ENCODE measurements at regions not wholly inside any gene's neighbourhood (a gene's known extent, or its start where the extent isn't known, plus 50 kb on each side); places are given as distances from the start of the nearest gene placed in this dataset.

DNA sequence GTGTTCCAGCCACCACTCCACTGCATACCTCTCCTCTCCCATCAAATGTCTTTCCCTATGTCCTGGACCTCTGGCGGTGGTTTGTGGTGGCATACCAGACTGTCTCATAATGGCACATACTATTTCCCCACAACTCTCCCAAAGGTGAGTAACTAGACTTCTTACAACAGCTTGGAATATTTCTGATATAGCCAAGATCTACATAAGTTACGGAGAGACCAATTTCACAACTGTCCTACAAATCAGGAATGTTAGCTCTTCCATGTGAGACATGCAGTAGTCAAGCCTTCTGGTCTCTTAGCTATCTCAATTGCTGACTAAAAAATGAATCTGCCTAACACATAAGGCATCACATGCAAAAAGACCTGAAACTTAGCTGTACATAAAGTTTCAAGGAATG lies 588.9 kb downstream of the RNF144B start:
- no peak for DNase-seq

DNA sequence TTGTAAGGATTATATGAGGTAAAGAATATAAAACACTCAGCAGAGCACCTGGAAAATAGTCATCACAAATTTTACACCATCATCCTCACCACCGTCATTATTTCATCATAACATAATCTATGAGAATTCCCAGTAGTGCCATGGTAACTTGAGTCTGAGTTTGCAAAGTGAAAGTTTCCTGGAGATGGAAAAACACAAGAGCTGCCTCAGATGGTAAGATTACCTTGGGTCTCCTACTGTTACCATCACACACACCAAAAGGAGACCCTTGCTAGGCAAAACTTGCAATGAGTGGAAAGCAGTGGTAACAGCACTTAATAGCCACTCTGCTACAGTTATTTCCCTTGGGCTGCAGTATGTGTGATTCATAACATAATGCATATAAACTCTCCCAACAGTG lies 589.8 kb downstream of the RNF144B start:
- DNase-seq: no peak

DNA sequence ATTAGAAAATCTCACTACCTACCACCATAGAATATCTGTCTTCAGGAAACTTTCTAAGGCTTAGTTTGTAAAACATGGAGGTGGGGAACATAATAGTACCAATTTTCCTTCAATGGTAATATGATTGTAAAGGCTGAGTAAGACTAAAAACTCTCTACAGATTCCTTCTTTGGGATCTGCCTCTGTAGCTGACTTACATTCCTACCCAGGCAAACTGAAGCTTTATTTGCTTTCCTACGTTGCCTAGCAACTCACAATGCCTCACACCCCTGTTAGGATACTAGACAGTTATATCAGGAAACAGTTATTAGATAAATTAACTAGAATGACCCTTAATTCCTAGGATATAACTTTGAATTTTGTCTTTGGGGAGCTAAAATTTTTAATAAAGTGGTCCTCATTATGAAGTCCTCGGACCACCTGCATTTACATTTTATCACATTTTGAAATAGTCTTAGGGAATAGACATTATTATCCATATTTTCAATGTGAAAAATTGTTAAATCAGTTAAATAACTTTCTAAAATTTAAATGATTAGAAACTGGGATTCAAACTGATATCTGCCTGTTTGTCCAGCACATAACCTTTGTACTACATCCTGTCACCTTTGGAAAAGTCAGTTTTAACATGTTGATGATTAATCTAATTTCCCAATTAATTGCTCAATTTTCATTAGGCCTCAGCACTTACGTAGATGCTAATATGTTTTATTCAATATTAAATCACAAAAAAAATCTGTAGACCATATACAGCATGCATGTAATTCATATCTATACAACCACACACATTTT lies 591.4 kb downstream of the RNF144B start:
- DNase-seq: no peak

DNA sequence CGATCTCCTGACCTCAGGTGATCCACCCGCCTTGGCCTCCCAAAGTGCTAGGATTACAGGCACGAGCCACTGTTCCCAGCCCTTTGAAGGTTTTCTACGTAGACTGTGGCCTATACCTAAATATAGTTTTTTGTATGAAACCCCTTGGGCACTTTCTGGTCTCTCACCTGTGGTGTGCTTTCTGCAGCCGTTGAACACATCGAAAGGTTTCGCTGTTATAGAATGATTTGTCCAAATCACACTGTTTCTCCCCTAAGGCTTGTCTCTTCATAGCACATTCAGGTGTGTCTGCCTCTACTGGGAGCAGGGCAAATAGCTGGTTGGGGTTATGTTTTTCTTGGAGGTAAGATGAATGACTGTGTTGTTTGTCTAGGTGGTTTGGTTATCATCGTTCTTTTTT lies 597.9 kb downstream of the RNF144B start:
- no peak for DNase-seq

DNA sequence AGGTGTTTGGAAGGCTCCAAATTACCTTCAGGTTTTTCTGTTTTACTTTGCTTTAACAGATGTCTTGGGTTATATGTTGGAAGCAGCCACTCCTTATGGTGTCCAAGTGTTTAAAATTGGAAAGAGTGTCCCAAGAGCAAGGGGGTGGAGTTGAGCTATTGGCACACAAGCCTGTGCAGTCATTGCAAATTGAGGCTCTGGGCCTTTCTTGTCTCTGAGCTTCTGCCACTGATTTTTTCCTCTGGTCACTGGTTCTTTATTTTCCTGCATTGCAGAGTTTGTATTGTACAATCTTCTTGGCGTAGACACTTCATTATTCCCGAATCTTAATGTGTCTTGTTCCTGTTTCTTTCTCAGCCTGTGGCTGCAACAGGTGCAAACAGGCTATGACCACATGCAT lies 598.8 kb downstream of the RNF144B start:
- no peak for DNase-seq

DNA sequence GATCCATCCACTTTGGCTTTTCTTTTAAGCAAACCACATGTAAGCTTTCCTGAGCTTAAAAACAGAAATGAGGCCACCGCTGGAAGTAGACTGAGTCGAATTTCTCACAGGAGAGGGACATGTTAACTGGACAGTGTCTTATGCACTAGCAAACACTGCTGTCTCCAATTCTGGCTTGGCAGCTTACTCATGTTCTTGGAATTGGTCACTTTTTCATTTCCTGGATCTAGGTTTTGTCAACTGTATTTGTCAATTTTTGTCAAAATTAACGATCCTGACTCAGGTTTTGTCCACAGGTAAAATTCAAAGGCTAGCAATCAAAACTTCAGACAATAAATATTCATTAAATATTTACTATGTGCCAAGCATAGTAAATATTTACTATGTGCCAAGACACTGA lies 601.5 kb downstream of the RNF144B start:
- no peak for DNase-seq

DNA sequence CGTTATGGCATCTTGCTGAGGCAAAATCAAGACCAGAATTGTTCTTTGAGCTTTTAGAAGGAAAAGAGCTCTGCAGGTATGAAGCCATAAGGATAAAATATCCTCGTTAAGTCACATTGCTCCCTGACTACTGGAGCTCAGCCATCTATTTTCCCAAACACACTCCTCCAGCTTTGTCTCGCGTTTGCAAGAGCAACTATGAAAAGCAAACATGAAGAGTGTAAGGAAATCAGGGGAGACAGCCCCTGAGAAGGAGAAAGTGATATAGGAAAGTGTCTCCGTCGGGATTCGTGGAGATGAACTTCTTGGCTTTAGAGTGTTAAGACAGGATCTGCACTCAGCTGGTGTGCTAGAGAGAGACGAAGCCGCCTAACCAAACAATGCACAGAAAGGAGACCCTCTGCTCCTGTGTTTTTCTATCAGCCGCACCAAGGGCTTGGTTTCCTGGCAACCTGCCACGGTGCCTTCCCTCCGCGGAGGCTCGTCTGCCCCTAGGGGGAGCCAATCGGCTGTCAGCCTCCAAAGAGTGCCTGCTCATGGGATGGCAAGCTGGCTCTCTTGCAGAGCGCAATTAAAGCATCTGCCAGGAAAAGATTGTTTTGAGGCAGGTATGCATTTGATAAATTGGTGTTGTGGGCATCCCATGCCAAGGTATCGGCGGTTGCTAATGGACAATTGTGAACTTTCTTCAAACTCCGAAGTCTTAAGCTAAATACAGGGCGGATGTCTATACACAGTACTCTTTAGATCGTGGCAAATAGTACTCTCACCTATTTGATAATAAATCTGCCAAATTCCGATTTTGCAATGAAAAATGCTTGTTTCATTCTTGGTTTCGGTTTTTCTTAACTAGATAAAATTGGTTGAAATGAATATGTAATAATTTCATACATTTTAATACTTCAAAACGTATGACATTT lies 603.2 kb downstream of the RNF144B start:
- DNase-seq: peak; percentile 89

DNA sequence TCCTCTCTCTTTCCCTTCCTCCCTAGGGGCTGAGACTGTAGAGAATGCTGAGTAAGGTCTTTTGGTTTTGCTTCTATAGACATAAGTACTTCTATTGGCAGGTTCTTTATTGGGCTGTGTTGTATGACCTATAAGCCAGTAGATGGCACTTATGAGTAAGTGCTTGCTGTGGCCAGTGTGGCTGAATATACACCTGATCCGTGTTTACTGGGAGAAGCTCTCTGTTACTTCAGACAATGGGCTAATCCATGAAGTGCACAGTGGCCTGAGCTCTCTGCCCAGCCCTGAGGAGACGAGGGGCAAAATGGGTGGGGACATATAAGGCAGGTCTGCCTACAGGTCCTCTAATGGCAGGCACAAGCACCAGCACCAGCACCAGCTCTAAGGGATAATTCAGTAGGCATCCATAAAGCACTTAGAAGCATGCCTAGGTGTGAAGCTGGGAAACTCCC lies 610.3 kb downstream of the RNF144B start:
- no peak for DNase-seq

DNA sequence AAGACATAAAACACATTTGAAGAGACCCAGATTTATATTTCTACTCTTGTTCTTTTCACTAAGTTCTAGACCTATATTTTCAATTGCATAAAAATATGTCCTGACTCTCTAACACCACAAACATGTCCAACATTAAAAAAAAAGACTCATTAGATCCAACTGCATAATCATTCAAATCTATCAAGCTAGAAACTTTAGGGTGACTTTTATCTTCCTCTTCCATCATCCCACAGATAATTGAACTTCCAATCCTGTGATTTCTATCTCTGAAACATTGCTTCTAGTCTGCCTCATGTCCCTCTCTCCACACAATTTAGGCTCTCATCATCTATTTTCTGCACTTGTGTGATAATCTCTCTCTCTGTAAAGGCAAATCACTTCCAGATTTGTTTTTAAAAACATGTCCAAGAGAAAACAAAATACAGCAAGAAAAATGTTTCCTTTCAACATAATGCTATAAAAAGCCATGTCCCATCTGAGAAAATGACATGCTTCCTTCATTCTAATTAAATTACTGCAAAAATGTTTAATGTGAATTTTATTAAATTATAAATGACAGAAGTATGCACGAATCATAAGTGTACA lies 615.9 kb downstream of the RNF144B start:
- no peak for DNase-seq

DNA sequence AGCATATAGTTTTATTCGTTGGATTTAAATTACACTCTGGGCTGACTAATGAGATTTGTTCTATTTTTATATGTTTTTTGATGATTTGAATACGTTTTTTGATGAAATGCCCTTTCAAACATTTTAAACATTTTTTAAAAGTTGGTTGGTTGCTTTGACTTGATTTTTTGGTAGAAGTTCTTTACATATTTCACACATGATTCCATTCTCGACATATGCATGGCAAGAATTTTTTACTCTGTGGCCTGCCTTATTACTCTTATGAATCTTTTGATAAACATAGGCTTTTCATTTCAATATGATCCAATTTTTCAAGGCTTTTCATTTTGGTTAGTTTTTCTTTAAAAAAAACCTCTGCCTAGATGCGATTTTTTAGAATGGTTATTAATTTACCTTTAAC lies 617.0 kb downstream of the RNF144B start:
- no peak for DNase-seq

DNA sequence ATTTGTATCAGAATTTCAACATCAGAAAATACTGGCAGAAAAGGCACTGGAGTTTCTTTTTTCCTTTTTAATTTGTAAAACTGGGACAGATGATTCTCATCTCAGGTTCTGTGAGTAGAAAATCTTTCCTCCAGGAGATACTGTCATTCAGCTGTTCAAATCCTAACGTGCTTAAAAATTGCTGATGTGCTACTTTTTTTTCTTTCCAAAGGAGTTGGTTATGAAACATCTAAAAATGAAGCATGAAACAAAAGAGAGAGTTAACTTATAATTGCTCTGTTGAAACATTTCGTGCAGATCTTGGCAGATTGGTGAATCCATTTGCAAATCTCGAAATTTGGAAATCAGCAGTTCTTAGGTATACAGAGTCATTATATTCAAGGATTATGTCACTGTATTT lies 622.6 kb downstream of the RNF144B start:
- no peak for DNase-seq

DNA sequence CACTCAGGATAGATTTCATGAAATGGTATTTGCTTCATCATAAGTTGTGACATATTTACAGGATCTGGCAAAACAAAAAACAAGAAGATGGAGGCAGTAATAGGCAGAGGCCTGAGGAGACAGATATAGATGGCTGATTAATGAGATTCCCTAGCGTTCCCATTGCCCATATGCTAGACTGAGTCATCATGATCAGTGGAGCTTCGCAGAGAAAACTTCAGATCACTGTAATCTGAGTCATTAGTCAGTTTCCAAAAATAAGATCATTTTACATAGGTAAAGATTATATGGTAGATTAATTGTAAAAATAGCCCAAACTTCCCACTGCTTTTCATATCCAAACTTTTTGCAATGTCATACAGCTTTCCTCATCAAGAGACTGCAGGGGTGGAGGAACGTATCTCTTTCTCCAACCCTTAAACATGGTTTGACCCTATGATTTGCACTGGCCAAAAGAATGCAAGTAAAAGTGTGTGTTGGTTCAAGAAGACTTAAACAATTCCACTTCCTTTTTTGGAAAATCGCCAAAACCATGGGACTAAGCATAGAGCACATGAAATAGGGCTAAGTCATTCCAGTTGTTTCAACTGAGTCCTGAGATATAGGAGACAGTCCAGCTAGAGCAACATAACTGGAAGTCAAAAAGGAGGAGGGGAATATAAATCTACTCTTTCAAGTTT lies 626.0 kb downstream of the RNF144B start:
- DNase-seq: no peak

DNA sequence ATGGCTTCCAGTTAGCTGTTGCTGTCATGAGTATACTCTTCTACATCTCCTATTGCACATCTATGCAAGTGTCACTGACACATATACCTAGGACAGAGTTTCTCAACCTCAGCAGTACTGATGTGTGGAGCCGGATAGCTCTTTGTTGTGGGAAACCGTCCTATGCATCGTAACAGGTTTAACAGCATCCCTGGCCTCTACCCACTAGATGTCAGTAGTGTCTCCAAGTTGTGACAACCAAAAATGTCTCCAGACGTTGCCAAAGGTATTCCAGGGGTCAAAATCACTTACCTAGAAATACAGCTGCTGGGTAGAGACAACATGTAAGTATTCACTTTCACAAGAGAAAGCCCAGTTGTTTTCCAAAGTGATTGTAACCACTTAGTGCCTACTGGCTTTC lies 637.6 kb downstream of the RNF144B start:
- peak; percentile 75 for DNase-seq

DNA sequence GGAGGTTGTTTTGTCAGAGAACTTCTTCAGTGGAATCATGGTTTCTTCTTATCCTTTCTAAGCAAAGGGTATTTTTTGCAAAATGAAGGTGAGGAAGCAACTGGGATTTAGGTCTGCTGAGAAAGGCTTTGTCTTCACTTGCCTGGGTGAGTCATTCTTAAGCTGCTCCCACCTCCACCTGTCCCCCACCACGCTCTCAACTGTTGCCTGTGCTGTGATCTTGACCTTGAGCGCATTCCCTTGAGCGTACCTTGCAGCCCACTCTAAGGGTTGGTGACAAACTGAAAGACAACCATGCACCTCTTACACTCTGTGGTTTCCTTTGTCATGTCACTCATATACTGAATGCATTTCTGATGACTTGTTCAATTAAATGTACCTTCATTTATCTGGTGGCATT lies 641.1 kb downstream of the RNF144B start:
- no peak for DNase-seq

DNA sequence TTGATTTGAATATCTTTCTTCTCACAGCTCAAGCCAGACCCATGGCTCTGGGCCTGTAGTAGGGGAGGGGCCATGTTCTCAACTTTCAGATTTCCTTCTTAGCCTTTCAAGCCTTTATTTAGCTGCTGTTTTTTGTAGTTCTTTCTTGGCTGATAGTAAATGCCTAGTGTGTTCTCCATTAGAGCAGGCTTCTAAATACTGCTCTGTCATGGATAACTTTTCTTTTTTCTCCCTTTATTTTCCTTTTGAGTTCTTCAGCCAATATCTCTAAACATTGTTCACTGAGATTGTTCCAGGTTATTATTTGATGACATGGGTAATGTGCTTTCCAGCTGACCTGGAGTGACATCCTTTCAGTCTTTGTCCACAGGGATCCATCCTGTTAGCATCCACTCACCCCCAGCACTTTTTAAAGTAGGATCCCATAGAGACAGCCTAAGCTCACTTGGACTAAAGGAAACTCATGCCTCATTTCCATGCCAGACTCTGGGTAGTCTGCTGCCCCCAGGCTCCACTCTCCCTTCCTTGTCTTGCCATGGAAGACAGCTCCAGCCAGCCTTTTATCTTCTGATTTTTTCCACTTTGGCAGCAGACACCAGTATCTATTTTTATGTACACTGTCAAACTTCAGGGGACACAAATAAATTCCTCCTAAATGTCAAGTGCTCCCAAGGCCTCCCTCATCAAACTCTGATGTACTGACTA lies 645.6 kb downstream of the RNF144B start:
- no peak for DNase-seq

DNA sequence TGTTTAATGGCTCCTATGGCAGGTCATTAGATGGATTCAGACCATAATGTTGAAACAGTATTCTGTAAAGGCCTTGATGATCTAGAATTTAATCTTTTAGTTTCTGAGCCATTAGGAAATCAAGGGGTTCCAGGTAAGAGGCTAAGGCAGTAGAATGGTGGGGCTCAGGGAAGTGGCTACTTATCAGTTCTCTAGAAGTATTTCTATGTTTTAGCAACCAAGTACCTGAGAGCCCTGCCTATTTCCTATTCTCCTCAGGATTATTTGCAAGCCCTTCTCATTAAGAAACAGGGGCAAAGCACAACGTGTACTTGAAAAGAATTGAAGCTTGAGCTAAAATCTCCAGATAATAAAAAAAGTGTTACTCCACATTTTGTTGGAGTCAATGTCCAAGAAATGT lies 646.5 kb downstream of the RNF144B start:
- no peak for DNase-seq

DNA sequence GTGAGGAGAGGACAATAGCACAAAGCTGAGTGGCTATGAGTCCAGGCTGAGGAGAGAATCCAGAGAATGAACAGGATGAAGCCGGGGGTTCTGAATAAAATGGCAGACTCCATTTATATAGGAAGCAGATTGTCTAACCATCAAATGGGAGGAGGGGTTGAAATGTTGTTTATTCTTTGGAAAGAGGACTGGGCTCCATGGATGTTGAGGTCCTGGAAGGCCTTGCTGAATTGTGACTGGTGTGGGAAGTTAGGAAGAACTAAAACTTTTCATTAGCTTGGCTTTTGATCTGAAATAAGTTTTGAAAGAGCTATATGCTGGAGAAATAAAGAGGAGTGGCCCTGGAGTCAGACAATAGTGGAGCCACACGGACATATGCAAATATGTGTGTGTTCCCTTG lies 647.8 kb downstream of the RNF144B start:
- no peak for DNase-seq

DNA sequence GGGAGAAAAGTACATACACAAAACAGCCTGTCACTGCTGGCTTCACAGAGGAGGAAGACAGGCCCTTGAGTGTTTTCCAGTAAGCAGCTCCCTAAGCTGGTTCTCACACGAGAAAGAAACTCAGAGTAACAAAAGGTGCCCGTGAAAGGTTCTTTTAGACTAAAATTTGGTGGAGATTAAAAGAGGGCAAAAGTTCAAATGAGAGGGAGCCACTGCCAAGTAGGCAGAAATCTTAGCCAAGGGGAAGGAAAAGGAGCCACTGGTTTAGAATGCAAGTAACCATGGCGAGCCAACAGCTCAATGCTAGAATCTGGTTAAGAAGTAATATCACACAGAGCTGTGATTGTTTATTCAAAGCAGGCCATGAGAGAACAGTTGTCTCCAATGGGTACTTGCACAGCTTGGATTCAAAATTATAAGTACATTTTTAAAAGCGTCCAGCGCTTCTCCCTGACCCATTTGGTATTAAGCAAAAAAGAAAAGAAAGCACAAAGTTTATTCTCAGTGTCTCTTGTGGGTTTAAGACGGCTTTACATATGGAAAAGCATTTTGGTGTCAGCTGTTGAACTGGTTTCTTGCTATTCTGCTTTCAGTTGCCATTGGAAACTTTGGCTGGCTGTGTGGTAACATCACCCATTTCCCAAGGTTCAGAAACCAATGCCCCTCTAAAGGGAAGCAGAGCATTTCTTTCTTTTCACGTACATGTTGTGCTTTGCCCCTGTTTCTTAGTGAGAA lies 648.5 kb downstream of the RNF144B start:
- DNase-seq: no peak

DNA sequence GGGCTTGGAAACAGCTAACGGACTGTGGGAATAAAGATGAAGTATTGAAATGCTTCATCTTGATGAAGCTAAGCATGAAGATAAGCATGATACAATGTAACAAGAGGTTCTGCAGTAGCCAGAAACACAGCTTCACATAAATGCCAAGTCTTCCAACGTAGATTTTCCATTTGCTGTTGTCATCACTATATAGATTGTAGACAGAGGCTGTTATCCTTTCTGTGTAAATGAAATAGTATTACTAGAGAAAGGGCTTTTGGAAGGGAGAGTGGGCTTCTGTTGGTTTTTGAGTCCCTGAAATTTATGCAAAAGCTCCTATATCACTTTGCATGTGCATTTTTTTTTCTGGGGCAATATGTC lies 649.0 kb downstream of the RNF144B start:
- no peak for DNase-seq

DNA sequence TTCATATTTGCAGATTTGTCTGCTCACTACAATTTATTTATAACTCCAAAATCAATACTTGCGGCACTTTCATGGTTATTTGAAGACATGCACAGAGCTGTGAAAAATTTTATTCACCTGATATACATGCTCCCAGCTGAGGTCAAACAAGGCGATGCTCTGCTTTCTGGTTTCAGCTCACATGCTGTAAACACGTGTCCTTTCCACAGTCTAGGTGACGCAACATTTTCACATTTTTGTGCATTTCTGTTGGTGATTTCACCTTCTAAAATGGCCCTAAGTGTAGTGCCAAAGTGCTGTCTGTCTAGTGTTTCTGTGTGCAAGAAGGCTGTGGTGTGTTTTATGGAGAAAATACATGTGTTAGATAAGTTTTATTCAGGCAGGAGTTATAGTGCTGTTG lies 650.5 kb downstream of the RNF144B start:
- DNase-seq: no peak

DNA sequence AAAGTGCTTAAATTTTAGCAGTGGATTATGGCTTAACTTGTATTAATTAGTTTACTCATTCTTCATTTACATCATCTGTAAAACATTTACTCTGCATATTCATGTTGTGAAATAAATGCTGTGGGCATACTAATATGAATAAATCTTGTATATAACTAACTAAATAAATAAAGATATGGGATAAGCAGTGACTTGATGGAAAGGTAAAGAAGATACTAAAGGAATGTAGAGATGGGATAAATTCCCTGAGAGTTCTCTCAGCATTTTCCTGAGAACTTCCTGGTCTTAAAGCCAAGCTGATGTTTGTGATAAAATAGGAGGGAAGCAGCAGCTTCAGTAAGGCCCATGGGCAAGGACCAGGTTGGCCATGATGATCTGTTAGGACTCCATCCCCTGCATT lies 652.1 kb downstream of the RNF144B start:
- DNase-seq: no peak

DNA sequence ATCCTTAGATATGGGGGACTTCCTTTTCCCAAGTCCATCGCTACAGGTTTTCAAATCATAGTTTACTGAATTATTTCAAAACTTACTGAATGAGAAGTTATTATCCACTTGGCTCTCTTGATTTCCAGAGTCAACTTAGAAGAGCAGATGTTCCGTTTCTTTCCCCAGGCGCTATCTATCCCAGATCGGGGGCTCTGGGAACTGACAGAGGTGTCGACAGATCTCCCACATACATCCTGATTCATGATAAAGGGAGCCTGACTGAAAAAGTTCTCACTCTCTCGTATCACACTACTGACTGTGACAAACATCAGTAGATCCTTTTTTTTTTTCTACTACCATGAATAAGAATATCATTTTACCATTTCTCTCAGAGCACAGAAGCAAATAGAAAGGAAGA lies 654.8 kb downstream of the RNF144B start:
- DNase-seq: no peak

Measured in islet precursor cell (in vitro differentiated cells).